Fibroblast of lung (primary cell): ENCODE measurements at regions not wholly inside any gene's neighbourhood (a gene's known extent, or its start where the extent isn't known, plus 50 kb on each side); places are given as distances from the start of the nearest gene placed in this dataset.

Experiments used
- DNase-seq, 2 donors: peaks; one replicate each; pipeline versions ENCODE4 v3.0.0 to v3.0.0-alpha.2; 2010; ENCODE audit warnings: low read depth in 2 of 2
- H2AFZ ChIP-seq: 2 replicates; pipeline ENCODE4 v1.5.1; 2012; ENCODE audit warnings: low read length, control low read depth, inconsistent platforms
- H3K27ac ChIP-seq: 2 replicates; pipeline ENCODE4 v1.5.1; 2011; ENCODE audit warnings: low read length, control low read depth; ENCODE audit not compliant: insufficient read depth
- H3K27me3 ChIP-seq: 2 replicates; pipeline ENCODE4 v1.5.1; 2011; ENCODE audit warnings: mild to moderate bottlenecking, low read length; ENCODE audit not compliant: control insufficient read depth, insufficient read depth
- H3K36me3 ChIP-seq: 2 replicates; pipeline ENCODE4 v1.5.1; 2011; ENCODE audit warnings: low read length; ENCODE audit not compliant: control insufficient read depth, insufficient read depth
- H3K4me1 ChIP-seq: 2 replicates; pipeline ENCODE4 v1.5.1; 2011; ENCODE audit warnings: low read length; ENCODE audit not compliant: control insufficient read depth, insufficient read depth; ENCODE audit errors: extremely low read depth
- H3K4me2 ChIP-seq: 2 replicates; pipeline ENCODE4 v1.5.1; 2011; ENCODE audit warnings: low read length, control low read depth; ENCODE audit not compliant: insufficient read depth; ENCODE audit errors: extremely low read depth
- H3K4me3 ChIP-seq, 4 experiments: fragments of 200-600 bp in 1 of 4; sonication (generic) in 1 of 4; replicated peaks in 1 of 4; 2 replicates each; pipeline ENCODE4 v1.5.1; 2011 to 2016; ENCODE audit warnings: low read length in 4 of 4, low read depth in 3 of 4, mild to moderate bottlenecking in 3 of 4, control low read depth in 2 of 4, inconsistent platforms in 1 of 4, mixed read lengths in 1 of 4; ENCODE audit not compliant: insufficient read depth in 1 of 4; ENCODE audit errors: control extremely low read depth in 1 of 4
- H3K79me2 ChIP-seq: 2 replicates; pipeline ENCODE4 v1.5.1; 2012; ENCODE audit warnings: mild to moderate bottlenecking, low read length, inconsistent platforms; ENCODE audit not compliant: control insufficient read depth, insufficient read depth
- H3K9ac ChIP-seq: 2 replicates; pipeline ENCODE4 v1.5.1; 2011; ENCODE audit warnings: mild to moderate bottlenecking, low read length, control low read depth; ENCODE audit not compliant: insufficient read depth
- H3K9me3 ChIP-seq: 2 replicates; pipeline ENCODE4 v1.5.1; 2012; ENCODE audit warnings: low read depth, low read length; ENCODE audit not compliant: control insufficient read depth, insufficient read depth
- H4K20me1 ChIP-seq: 2 replicates; pipeline ENCODE4 v1.5.1; 2011; ENCODE audit warnings: low read length; ENCODE audit not compliant: control insufficient read depth, insufficient read depth; ENCODE audit errors: extremely low read depth
- EZH2 ChIP-seq: IDR thresholded peaks from 2 replicates; pipeline ENCODE4 v1.5.1; 2012; ENCODE audit warnings: low read length, control low read depth, mild to moderate bottlenecking; ENCODE audit errors: missing control alignments
- TF ChIP-seq, protein P1 (sequence below), 2 donors: IDR thresholded peaks in 1 of 2; conservative IDR thresholded peaks in 1 of 2; 1 replicate in 1 of 2; 2 replicates in 1 of 2; pipeline ENCODE4 v1.5.1; 2011 to 2012; ENCODE audit warnings: low read length in 2 of 2, control low read depth in 1 of 2, inconsistent platforms in 1 of 2, low read depth in 1 of 2, mild to moderate bottlenecking in 1 of 2

DNA sequence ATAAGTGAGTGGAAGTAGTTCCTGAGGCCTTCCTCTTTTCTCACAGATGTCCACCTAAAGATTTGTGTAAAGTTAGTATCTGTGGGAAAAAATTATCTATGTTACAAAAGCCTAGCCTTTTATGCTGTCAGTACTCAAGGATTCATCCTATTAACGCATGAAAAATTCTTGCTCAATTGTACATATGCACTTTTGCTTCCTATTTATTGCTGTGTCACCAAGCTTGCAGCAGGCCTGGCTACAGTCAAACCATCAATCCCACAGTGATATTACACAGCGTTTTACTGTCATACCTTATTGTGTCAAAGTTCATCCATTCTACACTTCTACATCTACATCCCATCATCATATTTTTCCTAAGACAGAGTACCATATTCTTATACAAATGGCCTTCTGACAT, 151.1 kb upstream of the PLN start:
- Histone ChIP-seq H3K9ac (no peak overlapping the region), H3K36me3 (no peaks in the 10 kb centered on the region), H3K27ac (no peak overlapping the region), H3K79me2 (no peaks in the 10 kb centered on the region), H3K4me3 (no peak overlapping the region), H2AFZ (no peak overlapping the region), H3K4me1 (no peaks in the 10 kb centered on the region), H3K9me3 (no peaks in the 10 kb centered on the region), H3K4me2 (no peak overlapping the region), H4K20me1 (no peaks in the 10 kb centered on the region), H3K27me3 (no peaks in the 10 kb centered on the region)
- no peak for TF ChIP-seq EZH2
- TF ChIP-seq, protein P1, sequence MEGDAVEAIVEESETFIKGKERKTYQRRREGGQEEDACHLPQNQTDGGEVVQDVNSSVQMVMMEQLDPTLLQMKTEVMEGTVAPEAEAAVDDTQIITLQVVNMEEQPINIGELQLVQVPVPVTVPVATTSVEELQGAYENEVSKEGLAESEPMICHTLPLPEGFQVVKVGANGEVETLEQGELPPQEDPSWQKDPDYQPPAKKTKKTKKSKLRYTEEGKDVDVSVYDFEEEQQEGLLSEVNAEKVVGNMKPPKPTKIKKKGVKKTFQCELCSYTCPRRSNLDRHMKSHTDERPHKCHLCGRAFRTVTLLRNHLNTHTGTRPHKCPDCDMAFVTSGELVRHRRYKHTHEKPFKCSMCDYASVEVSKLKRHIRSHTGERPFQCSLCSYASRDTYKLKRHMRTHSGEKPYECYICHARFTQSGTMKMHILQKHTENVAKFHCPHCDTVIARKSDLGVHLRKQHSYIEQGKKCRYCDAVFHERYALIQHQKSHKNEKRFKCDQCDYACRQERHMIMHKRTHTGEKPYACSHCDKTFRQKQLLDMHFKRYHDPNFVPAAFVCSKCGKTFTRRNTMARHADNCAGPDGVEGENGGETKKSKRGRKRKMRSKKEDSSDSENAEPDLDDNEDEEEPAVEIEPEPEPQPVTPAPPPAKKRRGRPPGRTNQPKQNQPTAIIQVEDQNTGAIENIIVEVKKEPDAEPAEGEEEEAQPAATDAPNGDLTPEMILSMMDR (conservative IDR thresholded peaks at IDR 0.05 in 1 of 2, IDR thresholded peaks at IDR 0.05 in 1 of 2; ENCODE audit: low read depth in 1 of 2, low read length in 2 of 2) = no peak
- no peak for DNase-seq

DNA sequence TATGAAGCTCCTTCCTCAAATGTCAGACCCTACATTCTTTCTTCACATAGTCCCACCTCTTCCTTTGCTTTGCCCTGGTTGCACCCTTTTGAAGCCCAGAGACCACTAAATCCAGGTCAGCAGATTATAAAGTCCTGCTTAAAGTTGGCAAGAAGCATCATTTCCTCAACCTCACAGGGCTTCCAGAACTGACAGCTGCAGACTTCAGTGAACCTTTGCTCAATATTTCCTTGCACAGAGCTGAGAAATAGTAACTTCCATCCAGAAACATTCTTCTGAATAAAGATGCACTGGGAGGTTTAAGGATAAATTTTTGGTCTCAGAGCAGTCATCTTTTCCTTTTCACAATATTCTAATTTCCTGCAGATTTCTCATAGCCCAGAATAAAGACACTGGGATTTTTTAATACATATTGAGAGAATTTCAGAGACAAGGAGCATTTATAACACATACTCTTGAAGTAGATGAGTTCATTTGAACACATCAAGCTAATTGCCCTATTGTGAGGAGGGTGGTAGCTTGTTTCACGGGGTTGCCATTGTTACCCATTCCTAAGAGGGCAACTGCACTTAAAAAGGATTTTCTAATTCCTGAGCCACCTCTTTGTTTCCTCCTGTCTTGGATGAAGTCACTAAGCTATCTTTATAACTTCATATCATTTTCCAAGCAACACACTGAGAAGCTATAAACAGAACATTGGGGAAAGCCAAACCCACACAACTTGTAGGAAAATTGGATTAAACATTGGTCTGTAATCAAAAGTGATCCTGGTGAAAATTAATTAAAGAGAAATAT, 150.2 kb upstream of the PLN start:
- Histone ChIP-seq H3K9me3 (no peaks in the 10 kb centered on the region), H3K27me3 (no peaks in the 10 kb centered on the region), H2AFZ (no peak overlapping the region), H3K36me3 (no peaks in the 10 kb centered on the region), H4K20me1 (no peaks in the 10 kb centered on the region), H3K4me3 (no peak overlapping the region), H3K4me1 (no peaks in the 10 kb centered on the region), H3K79me2 (no peaks in the 10 kb centered on the region), H3K9ac (no peak overlapping the region), H3K27ac (no peak overlapping the region), H3K4me2 (no peak overlapping the region)
- DNase-seq = no peak
- TF ChIP-seq, protein P1 (conservative IDR thresholded peaks at IDR 0.05 in 1 of 2, IDR thresholded peaks at IDR 0.05 in 1 of 2; ENCODE audit: low read depth in 1 of 2, low read length in 2 of 2) = no peak
- TF ChIP-seq EZH2 = no peak

DNA sequence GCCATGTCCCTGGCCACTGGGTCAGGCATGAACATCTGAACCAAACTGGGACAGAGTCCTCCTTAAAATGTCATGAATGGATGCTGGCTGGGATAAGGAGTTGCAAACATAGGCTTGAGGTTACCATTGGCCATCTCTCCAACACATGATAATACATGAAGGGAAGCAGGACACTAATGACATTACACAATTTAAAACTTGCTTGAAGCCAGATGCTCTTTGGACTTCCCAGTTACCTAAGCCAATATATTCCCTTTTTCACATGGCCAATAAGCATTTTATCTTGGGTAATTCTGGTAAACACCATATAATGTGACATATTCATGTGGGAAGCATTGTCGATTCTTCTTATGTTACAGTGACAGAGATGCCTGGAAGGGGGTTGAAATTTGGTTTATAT, 148.0 kb upstream of the PLN start:
- H3K27ac ChIP-seq = no peak overlapping the region
- no peaks in the 10 kb centered on the region for H3K36me3 ChIP-seq
- no peaks in the 10 kb centered on the region for H3K4me1 ChIP-seq
- DNase-seq = no peak
- no peaks in the 10 kb centered on the region for H3K9me3 ChIP-seq
- no peak overlapping the region for H3K4me2 ChIP-seq
- TF ChIP-seq EZH2 = no peak
- TF ChIP-seq, protein P1 (conservative IDR thresholded peaks at IDR 0.05 in 1 of 2, IDR thresholded peaks at IDR 0.05 in 1 of 2; ENCODE audit: low read depth in 1 of 2, low read length in 2 of 2) = no peak
- H4K20me1 ChIP-seq = no peaks in the 10 kb centered on the region
- H3K27me3 ChIP-seq = no peaks in the 10 kb centered on the region
- no peak overlapping the region for H3K4me3 ChIP-seq
- no peak overlapping the region for H2AFZ ChIP-seq
- no peak overlapping the region for H3K9ac ChIP-seq
- H3K79me2 ChIP-seq = no peaks in the 10 kb centered on the region
